ENCODE measurements at regions not wholly inside any gene's neighbourhood (a gene's known extent, or its start where the extent isn't known, plus 50 kb on each side); places are given as distances from the start of the nearest gene placed in this dataset.

- no peak for TF ChIP-seq POLR2A (IDR thresholded peaks at IDR 0.05)
- TF ChIP-seq CTCF (IDR thresholded peaks at IDR 0.05), result no peak
- no peak for TF ChIP-seq EP300 (IDR thresholded peaks at IDR 0.05)
Measured at GRCh38 chr11:10379426-10379825, 74.6 kb downstream of the ADM start.
